ENCODE measurements at regions not wholly inside any gene's neighbourhood (a gene's known extent, or its start where the extent isn't known, plus 50 kb on each side); places are given as distances from the start of the nearest gene placed in this dataset.

DNA sequence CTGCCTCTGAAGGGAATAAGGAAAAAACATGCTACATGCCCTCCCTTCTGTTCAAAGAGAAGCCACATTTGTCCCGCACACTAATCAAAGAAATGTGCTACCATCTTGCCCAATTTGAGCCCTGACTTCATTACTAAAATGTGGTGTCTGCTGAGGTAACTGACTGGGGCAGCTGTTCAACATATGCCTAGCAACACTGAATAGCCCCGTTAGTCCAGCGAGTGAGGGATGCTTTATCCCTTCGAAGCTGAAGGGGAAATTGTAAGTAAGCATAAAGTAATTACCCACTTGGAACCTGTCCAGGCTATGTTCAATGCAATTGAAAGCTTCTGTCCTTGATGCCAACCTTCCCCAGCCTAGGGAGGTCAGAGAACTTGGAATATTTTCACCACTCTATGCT is 310.6 kb downstream of the SEC16B start (continued):
- TF ChIP-seq HNF4A (conservative IDR thresholded peaks at IDR 0.05) (no peak), FOXA1 (IDR thresholded peaks at IDR 0.05) (no peak)

GRCh38 chr1:177656598-177656997 is 313.3 kb downstream of the SEC16B start:
- DNase-seq (ENCODE audit: low spot score), result no peak
- 60% methylated on average over 3 of the region's 3 CpGs for WGBS
- no peaks in the 10 kb centered on the region for H3K36me3 ChIP-seq (ENCODE audit: control insufficient read depth in 4 of 4, insufficient read depth in 3 of 4, low read depth in 1 of 4, low read length in 3 of 4)
- H3K27me3 ChIP-seq (ENCODE audit: control insufficient read depth in 4 of 4, insufficient read depth in 4 of 4, low read length in 3 of 4), result no peaks in the 10 kb centered on the region
- TF ChIP-seq, protein P1, sequence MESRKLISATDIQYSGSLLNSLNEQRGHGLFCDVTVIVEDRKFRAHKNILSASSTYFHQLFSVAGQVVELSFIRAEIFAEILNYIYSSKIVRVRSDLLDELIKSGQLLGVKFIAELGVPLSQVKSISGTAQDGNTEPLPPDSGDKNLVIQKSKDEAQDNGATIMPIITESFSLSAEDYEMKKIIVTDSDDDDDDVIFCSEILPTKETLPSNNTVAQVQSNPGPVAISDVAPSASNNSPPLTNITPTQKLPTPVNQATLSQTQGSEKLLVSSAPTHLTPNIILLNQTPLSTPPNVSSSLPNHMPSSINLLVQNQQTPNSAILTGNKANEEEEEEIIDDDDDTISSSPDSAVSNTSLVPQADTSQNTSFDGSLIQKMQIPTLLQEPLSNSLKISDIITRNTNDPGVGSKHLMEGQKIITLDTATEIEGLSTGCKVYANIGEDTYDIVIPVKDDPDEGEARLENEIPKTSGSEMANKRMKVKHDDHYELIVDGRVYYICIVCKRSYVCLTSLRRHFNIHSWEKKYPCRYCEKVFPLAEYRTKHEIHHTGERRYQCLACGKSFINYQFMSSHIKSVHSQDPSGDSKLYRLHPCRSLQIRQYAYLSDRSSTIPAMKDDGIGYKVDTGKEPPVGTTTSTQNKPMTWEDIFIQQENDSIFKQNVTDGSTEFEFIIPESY (IDR thresholded peaks at IDR 0.05), result no peak
- TF ChIP-seq RXRA (IDR thresholded peaks at IDR 0.05) (peak in 1 of 2 donors; percentile 34), HNF4A (conservative IDR thresholded peaks at IDR 0.05) (peak; percentile 56 to 59), SP1 (IDR thresholded peaks at IDR 0.05) (peak; percentile 19), JUND (IDR thresholded peaks at IDR 0.05) (peak in 1 of 2 donors; percentile 14), EGR1 (IDR thresholded peaks at IDR 0.05; ENCODE audit: low read depth in 2 of 2) (no peak), YY1 (IDR thresholded peaks at IDR 0.05) (peak; percentile 28)
- H3K4me1 ChIP-seq (ENCODE audit: control insufficient read depth in 4 of 4, insufficient read depth in 4 of 4, low read length in 3 of 4), result peaks cover 0 to 4% (median 1%) of the 10 kb centered on the region in 4 donors
- no peak overlapping the region for H3K9ac ChIP-seq (ENCODE audit: low read depth in 1 of 2, low read length in 2 of 2)
- H3K27ac ChIP-seq (ENCODE audit: low read depth in 1 of 2, low read length in 2 of 2), result no peak overlapping the region
- H3K9me3 ChIP-seq (ENCODE audit: control insufficient read depth in 4 of 4, low read length in 3 of 4), result no peaks in the 10 kb centered on the region
- H3K4me3 ChIP-seq (ENCODE audit: low read depth in 1 of 3, low read length in 3 of 3), result no peak overlapping the region

- TF ChIP-seq YY1 (IDR thresholded peaks at IDR 0.05), result peak; percentile 75
- peak; percentile 14 for TF ChIP-seq FOXA1 (IDR thresholded peaks at IDR 0.05)
- TF ChIP-seq, protein P2, sequence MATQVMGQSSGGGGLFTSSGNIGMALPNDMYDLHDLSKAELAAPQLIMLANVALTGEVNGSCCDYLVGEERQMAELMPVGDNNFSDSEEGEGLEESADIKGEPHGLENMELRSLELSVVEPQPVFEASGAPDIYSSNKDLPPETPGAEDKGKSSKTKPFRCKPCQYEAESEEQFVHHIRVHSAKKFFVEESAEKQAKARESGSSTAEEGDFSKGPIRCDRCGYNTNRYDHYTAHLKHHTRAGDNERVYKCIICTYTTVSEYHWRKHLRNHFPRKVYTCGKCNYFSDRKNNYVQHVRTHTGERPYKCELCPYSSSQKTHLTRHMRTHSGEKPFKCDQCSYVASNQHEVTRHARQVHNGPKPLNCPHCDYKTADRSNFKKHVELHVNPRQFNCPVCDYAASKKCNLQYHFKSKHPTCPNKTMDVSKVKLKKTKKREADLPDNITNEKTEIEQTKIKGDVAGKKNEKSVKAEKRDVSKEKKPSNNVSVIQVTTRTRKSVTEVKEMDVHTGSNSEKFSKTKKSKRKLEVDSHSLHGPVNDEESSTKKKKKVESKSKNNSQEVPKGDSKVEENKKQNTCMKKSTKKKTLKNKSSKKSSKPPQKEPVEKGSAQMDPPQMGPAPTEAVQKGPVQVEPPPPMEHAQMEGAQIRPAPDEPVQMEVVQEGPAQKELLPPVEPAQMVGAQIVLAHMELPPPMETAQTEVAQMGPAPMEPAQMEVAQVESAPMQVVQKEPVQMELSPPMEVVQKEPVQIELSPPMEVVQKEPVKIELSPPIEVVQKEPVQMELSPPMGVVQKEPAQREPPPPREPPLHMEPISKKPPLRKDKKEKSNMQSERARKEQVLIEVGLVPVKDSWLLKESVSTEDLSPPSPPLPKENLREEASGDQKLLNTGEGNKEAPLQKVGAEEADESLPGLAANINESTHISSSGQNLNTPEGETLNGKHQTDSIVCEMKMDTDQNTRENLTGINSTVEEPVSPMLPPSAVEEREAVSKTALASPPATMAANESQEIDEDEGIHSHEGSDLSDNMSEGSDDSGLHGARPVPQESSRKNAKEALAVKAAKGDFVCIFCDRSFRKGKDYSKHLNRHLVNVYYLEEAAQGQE (IDR thresholded peaks at IDR 0.05), result peak; percentile 76
- peak; percentile 84 to 85 for TF ChIP-seq RXRA (IDR thresholded peaks at IDR 0.05)
- TF ChIP-seq, protein P3, sequence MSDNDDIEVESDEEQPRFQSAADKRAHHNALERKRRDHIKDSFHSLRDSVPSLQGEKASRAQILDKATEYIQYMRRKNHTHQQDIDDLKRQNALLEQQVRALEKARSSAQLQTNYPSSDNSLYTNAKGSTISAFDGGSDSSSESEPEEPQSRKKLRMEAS (IDR thresholded peaks at IDR 0.05), result peak; percentile 35
- no peak for TF ChIP-seq CTCF (IDR thresholded peaks at IDR 0.05; ENCODE audit: low read depth, low read length, missing input control)
- TF ChIP-seq, protein P1 (IDR thresholded peaks at IDR 0.05), result peak; percentile 77
- no peak for TF ChIP-seq EGR1 (IDR thresholded peaks at IDR 0.05; ENCODE audit: low read depth in 2 of 2)
- peak; percentile 64 to 76 for TF ChIP-seq JUND (IDR thresholded peaks at IDR 0.05)
- TF ChIP-seq RAD21 (IDR thresholded peaks at IDR 0.05), result peak; percentile 49 to 66
- TF ChIP-seq HNF4G (IDR thresholded peaks at IDR 0.05), result no peak
- peak; percentile 39 for TF ChIP-seq ATF3 (IDR thresholded peaks at IDR 0.05)
- peak; percentile 81 to 85 for TF ChIP-seq HNF4A (conservative IDR thresholded peaks at IDR 0.05)
- TF ChIP-seq SP1 (IDR thresholded peaks at IDR 0.05), result peak; percentile 98
- no peak for TF ChIP-seq NR2F2 (IDR thresholded peaks at IDR 0.05)
- peak; percentile 8 for TF ChIP-seq FOXA2 (IDR thresholded peaks at IDR 0.05)
- no peak for TF ChIP-seq GABPA (IDR thresholded peaks at IDR 0.05 in 1 of 2, conservative IDR thresholded peaks at IDR 0.05 in 1 of 2)
- TF ChIP-seq TAF1 (conservative IDR thresholded peaks at IDR 0.05), result no peak
- Histone ChIP-seq H3K9ac (ENCODE audit: low read depth in 1 of 2, low read length in 2 of 2) (no peak overlapping the region), H3K9me3 (ENCODE audit: control insufficient read depth in 4 of 4, low read length in 3 of 4) (no peaks in the 10 kb centered on the region), H3K27me3 (ENCODE audit: control insufficient read depth in 4 of 4, insufficient read depth in 4 of 4, low read length in 3 of 4) (no peaks in the 10 kb centered on the region), H3K27ac (ENCODE audit: low read depth in 1 of 2, low read length in 2 of 2) (peak overlapping the region; percentile 5 to 48), H3K36me3 (ENCODE audit: control insufficient read depth in 4 of 4, insufficient read depth in 3 of 4, low read depth in 1 of 4, low read length in 3 of 4) (no peaks in the 10 kb centered on the region), H3K4me3 (ENCODE audit: low read depth in 1 of 3, low read length in 3 of 3) (no peak overlapping the region), H3K4me1 (ENCODE audit: control insufficient read depth in 4 of 4, insufficient read depth in 4 of 4, low read length in 3 of 4) (peaks cover 3 to 48% (median 38%) of the 10 kb centered on the region in 4 donors)
- no peak for DNase-seq (ENCODE audit: low spot score)
- WGBS, result 25% methylated on average over 3 of the region's 3 CpGs
These were observed 318.9 kb downstream of the SEC16B start for GRCh38 chr1:177650947-177651346.
